IgD-negative memory B cell (primary cell): ENCODE measurements at regions not wholly inside any gene's neighbourhood (a gene's known extent, or its start where the extent isn't known, plus 50 kb on each side); places are given as distances from the start of the nearest gene placed in this dataset.
A peak's percentile ranks its signal among the peaks of the same experiment; 100 is the strongest.
"Not testable (repeated sequence)": the region's sequence is repeated elsewhere in the genome, so short reads cannot be mapped to it uniquely, and the experiment has no call there.

ENCODE experiments used
- H3K27ac Mint-ChIP-seq, 3 donors: one replicate each; pipeline ENCODE4 v1.8.0; 2020 to 2022; ENCODE audit warnings: mild to moderate bottlenecking in 3 of 3, mixed read lengths in 3 of 3, moderate library complexity in 1 of 3
- H3K27me3 Mint-ChIP-seq: one replicate; pipeline ENCODE4 v1.8.0; 2021; ENCODE audit warnings: mixed read lengths
- H3K36me3 Mint-ChIP-seq: one replicate; pipeline ENCODE4 v1.8.0; 2020; ENCODE audit warnings: mild to moderate bottlenecking, mixed read lengths
- H3K4me1 Mint-ChIP-seq, 3 donors: one replicate each; pipeline ENCODE4 v1.8.0; 2020 to 2022; ENCODE audit warnings: mixed read lengths in 3 of 3, mild to moderate bottlenecking in 1 of 3
- H3K4me3 Mint-ChIP-seq, 4 donors: one replicate each; pipeline ENCODE4 v1.8.0; 2020 to 2022; ENCODE audit warnings: mild to moderate bottlenecking in 4 of 4, mixed read lengths in 4 of 4, moderate library complexity in 3 of 4
- H3K9me3 Mint-ChIP-seq, 3 donors: one replicate each; pipeline ENCODE4 v1.8.0; 2020 to 2021; ENCODE audit warnings: mixed read lengths in 3 of 3, mild to moderate bottlenecking in 1 of 3

DNA sequence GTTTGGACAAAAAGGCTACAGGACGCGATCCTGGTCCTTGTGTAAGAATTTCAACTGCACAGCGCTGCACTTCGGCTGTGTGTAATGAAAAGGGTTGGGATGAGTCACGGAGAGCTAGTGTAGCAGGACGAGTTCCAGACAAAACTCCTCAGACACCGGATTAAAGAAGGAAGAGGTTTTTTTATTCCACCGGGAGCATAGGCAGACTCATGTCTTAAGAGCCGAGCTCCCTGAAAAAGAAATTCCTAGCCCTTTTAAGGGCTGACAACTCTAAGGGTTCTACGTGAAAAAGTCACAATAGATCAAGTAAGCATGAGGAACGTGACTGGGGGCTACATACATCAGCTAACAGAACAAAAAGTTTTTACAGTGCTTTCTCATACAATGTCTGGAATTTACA, 54.8 kb upstream of the FAM90A1 start:
- H3K27ac Mint-ChIP-seq, H3K27me3 Mint-ChIP-seq, H3K9me3 Mint-ChIP-seq, H3K4me1 Mint-ChIP-seq, H3K36me3 Mint-ChIP-seq, H3K4me3 Mint-ChIP-seq: not testable (repeated sequence)

DNA sequence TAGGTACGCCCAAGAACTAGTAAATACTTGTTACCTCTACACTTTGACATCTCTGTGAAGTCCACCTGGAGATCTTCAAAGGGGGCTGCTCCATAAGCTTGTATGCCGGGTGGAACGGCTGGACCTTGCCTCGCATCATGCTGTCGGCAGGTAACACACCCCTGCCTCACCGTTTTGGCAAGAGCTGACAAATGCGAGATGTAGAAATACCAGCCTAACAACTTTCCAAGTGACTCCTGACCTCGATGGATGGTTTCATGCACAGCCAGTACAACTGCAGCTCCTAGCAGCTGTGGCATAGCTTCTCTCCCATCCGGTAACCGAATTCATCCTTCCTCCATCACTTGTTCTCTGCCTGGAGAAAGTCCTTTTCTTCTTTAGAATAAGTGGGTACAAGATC, 58.3 kb upstream of the FAM90A1 start:
- H3K4me1 Mint-ChIP-seq, H3K36me3 Mint-ChIP-seq, H3K9me3 Mint-ChIP-seq, H3K27ac Mint-ChIP-seq, H3K27me3 Mint-ChIP-seq, H3K4me3 Mint-ChIP-seq: not testable (repeated sequence)

DNA sequence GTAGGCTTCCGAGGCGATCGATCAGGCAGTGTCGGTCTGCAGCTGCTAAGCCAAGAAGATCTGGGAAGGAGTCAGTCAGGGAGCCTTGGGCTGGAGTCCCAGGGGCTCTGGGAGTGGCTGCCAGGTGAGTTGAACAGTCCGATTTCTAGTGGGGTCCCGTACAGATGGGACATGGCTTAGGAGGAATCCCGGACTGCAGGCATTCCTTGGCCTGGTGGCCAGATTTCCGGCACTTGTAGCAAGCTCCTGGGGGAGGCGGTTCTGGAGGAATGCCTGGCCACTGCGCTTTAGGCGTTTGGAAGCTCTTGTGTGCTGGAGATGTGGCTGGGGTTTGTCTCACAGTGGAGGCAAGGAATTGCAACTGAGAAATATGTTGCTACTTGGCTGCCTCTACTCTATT, 64.3 kb upstream of the FAM90A1 start:
- H3K4me3 Mint-ChIP-seq, H3K27ac Mint-ChIP-seq, H3K4me1 Mint-ChIP-seq: not testable (repeated sequence)

DNA sequence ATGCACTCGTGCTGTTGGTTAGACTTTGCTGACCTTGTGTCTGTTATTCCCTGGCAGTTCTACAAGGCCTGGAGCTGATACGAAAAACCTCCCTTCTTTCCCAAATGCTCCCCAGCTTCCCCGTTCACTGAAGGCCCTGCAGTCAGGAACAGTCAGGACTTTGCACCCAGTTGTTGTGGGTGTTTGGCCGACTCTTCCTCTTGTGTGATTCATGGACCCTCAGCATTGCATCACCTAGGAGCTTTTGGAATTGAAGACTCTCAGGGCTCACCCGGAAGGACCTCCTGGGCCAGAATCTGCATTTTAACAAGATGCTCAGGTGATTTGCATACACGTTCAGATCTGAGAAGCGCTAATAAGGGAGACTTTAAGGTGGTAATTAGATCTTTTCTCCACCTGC, 67.2 kb upstream of the FAM90A1 start:
- H3K4me1 Mint-ChIP-seq, H3K36me3 Mint-ChIP-seq, H3K27me3 Mint-ChIP-seq, H3K4me3 Mint-ChIP-seq, H3K9me3 Mint-ChIP-seq, H3K27ac Mint-ChIP-seq: not testable (repeated sequence)

More for the DNA sequence above, 64.3 kb upstream of the FAM90A1 start:
- H3K9me3 Mint-ChIP-seq, H3K36me3 Mint-ChIP-seq, H3K27me3 Mint-ChIP-seq: not testable (repeated sequence)

DNA sequence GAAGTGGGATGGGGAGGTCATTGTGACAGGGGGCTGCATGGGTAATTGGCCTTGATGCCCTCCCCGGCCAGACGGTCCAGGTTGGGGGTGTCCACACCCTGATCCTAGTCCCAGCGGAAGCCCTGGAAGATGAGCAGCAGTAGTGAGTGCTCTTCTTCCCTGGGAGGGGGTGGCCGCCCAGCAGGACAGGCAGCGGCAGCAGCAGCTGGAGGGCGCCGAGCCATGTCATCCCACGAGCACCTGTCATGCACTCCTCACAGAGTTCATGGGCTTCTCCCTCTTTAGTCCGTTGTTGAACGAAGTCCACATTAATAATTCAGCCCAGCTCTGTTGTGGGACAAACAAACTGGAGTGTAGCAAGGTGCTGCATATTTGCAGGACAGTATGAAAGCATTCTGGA, 81.2 kb upstream of the FAM90A1 start:
- H3K9me3 Mint-ChIP-seq, H3K36me3 Mint-ChIP-seq, H3K27me3 Mint-ChIP-seq, H3K4me3 Mint-ChIP-seq, H3K27ac Mint-ChIP-seq, H3K4me1 Mint-ChIP-seq: not testable (repeated sequence)

DNA sequence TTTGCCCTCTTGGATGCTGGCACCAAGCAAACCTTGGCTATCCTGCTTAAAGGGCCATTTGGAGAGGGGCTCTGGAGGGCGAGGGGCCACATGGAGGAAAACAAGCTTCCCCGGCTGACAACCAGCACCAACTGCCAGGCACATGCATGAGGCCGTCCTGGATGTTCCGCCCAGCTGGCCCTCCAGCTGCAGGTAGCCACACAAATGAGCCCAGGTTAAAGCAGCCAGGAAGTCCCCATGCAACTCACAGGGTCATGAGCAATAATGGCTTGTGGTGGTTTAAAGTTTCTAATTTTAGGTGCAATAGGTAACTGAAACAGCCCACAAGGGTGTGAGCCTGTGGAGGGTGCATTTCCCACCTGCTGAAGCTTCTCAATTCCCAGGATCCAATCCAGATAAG, 88.6 kb upstream of the FAM90A1 start:
- H3K27me3 Mint-ChIP-seq, H3K4me1 Mint-ChIP-seq, H3K27ac Mint-ChIP-seq, H3K36me3 Mint-ChIP-seq, H3K4me3 Mint-ChIP-seq, H3K9me3 Mint-ChIP-seq: not testable (repeated sequence)

DNA sequence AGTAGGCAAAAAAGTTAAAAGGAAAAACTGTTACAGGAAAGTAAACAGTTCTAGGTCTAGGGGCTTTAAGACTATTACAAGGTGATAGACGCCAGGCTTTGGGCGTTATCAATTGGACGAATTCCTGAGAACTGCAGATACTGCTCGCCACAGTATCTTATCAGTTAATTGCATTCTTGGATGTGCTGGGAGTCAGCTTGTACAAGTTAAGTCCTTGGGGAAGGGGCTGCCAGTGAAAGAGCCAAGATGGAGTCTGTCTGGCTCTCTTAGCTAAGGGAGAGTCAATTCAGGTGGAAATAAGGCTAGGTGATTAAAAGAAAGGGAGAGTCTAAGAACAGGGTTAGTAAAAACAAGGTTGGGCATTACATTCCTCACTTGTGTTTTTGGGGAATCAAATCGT, 90.3 kb upstream of the FAM90A1 start:
- H3K9me3 Mint-ChIP-seq, H3K27me3 Mint-ChIP-seq, H3K27ac Mint-ChIP-seq, H3K36me3 Mint-ChIP-seq, H3K4me3 Mint-ChIP-seq, H3K4me1 Mint-ChIP-seq: not testable (repeated sequence)

DNA sequence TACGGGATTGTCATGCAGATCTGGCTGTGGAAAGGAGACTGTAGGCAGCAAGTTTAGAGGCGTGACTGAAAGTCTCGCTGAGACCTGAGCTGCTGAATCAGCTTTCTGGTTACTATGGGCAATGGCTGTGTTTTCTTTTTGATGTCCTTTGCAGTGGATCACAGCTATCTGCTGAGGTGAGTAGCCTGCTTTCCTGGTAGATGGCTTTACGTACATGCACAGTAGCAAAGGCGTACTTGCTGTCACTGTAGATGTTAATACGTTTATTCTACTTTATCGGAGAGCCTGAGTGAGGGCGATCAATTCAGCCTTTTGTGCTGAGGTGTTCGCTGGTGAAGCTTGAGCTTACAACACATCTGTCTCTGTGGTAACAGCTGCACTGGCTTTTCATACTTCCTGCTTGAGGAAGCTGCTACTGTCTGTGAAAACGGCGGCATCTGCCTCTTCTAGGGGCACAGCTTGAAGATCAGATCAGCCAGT, 92.9 kb upstream of the FAM90A1 start:
- H3K4me3 Mint-ChIP-seq, H3K4me1 Mint-ChIP-seq, H3K36me3 Mint-ChIP-seq, H3K27me3 Mint-ChIP-seq, H3K9me3 Mint-ChIP-seq: not testable (repeated sequence)
- H3K27ac Mint-ChIP-seq = peak overlapping the region in 1 of 3 donors; percentile 59

DNA sequence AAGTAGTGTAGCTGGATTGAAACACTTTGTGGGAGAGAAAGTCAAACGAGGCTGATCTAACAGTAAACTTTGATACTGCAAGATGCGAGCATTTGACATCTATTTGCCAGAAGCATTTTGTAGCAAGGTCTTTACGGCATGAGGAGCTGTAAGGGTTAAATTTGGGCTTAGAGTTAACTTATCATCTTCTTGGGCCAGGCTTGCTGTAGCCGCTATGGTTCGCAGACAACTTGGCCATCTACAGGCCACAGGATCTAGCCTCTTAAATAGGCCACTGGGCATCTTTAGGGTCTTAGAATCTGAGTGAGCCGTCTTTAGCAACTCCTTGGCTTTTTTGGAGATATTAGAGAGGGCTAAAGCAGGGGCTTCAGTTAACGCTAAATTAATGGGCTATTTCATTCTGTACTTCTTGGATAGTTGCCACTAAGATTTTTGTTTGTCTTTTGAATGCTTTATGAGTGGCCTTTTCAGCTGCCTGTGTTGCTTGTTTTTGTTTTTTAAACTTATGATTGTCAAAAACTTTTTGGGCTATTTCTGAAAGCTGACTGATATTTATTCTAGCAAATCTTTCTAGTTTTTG, 93.5 kb upstream of the FAM90A1 start:
- not testable (repeated sequence) for H3K27me3 Mint-ChIP-seq, H3K9me3 Mint-ChIP-seq, H3K4me3 Mint-ChIP-seq, H3K27ac Mint-ChIP-seq, H3K4me1 Mint-ChIP-seq, H3K36me3 Mint-ChIP-seq

DNA sequence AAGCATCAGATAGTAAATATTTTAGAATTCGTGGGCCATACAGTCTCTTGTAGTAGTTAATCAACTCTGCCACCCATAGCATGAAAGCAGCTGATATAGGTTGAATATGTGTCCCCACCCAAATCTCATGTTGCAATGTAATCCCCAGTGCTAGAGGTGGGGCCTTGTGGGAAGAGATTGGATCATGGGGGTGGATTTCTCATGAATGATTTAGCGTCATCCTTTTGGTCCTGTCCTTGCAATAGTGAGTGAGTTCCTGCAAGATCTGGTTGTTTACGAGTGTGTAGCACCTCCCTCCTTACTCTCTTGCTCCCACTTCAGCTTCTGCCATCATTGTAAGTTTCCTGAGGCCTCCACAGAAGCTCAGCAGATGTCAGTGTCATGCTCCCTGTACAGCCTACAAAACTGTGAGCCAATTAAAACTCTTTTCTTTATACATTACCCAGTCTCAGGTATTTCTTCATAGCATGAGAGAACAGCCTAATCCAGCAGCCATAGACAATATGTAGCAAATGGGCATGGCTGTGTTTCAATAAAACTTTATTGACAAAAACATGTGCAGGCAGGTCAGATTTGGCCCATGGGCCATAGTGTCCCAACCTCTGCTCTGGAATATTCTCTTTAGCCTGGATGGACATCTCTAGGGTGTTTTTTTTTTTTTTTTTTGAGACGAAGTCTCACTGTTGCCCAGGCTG, 97.9 kb upstream of the FAM90A1 start:
- H3K4me3 Mint-ChIP-seq, H3K27me3 Mint-ChIP-seq, H3K36me3 Mint-ChIP-seq, H3K4me1 Mint-ChIP-seq, H3K9me3 Mint-ChIP-seq, H3K27ac Mint-ChIP-seq: not testable (repeated sequence)

DNA sequence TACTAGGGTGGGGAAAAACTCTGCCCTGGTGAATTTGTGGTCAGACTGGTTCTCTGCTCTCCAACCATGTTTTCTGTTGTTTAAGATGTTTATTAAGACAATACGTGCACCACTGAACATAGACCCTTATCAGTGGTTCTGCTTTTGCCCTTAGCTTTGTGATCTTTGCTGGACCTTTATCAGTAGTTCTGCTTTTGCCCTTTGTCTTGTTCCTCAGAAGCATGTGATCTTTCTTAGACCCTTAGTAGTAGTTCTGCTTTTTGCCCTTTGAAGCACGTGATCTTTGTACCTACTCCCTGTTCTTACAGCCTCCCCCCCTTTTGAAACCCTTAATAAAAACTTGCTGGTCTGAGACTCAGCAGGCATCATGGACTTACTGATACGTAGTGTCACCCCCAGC, 101.4 kb upstream of the FAM90A1 start:
- not testable (repeated sequence) for H3K9me3 Mint-ChIP-seq, H3K4me1 Mint-ChIP-seq, H3K27me3 Mint-ChIP-seq, H3K27ac Mint-ChIP-seq, H3K4me3 Mint-ChIP-seq, H3K36me3 Mint-ChIP-seq

DNA sequence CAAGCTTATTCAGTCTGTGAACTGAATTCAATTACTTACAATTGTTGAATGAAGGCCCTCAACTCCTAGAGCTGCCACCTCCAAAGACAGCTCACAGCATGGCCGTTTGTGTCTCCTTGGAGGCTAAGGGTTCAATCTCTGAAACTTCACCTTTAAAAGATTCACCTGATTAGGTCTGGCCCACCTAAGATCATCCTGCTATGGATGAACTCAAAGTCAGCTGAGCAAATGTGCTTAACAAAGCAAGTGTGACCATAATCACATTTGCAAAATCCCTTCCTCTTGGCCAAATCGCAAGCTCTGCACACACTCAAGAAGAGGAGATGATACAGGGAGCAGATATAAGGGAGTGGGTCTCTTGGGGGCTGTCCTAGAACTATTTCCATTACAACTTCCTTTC, 105.0 kb upstream of the FAM90A1 start:
- not testable (repeated sequence) for H3K27me3 Mint-ChIP-seq, H3K36me3 Mint-ChIP-seq, H3K4me3 Mint-ChIP-seq, H3K9me3 Mint-ChIP-seq, H3K27ac Mint-ChIP-seq, H3K4me1 Mint-ChIP-seq

DNA sequence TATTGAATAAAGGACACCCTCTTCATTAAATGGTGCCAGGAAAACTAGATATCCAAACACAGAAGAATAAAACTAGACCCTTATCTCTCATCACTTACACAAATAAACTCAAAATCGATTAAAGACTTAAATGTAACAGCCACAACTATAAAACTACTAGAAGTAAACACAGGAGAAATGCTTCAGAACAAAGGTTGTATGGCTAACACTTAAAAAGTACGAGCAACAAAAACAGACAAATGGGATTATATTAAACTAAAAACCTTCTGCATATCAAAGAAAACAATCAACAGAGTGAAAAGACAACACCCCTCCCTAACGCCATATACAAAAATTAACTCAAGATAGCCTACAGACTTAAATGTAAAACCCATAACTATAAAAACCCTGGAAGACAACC, 104.7 kb upstream of the CLEC6A start:
- H3K36me3 Mint-ChIP-seq, H3K27ac Mint-ChIP-seq, H3K4me1 Mint-ChIP-seq, H3K27me3 Mint-ChIP-seq, H3K4me3 Mint-ChIP-seq: not testable (repeated sequence)
- H3K9me3 Mint-ChIP-seq = peaks cover 0 to 11% (median 0%) of the 10 kb centered on the region in 3 donors

DNA sequence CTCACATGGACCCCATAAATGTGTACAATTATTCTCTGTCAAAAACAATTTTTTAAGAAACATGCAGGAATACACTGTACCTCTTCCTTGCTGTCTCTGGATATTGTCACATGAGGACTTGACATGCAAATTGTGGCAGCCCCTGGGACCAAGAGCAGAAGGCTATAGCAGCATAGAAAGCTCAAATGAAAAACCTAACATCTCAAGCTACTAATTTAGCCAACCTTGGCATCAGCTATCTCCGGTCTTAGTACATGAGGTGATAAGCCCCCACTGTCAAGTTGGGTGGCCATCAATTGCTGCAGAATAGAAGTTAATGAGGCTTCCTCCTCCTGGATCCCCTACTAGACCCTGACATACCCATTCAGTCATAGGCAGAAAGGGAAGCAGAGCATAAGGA, 101.0 kb upstream of the CLEC6A start:
- H3K4me1 Mint-ChIP-seq, H3K27me3 Mint-ChIP-seq, H3K27ac Mint-ChIP-seq, H3K36me3 Mint-ChIP-seq, H3K4me3 Mint-ChIP-seq: not testable (repeated sequence)
- peaks cover 0 to 13% (median 0%) of the 10 kb centered on the region in 3 donors for H3K9me3 Mint-ChIP-seq

DNA sequence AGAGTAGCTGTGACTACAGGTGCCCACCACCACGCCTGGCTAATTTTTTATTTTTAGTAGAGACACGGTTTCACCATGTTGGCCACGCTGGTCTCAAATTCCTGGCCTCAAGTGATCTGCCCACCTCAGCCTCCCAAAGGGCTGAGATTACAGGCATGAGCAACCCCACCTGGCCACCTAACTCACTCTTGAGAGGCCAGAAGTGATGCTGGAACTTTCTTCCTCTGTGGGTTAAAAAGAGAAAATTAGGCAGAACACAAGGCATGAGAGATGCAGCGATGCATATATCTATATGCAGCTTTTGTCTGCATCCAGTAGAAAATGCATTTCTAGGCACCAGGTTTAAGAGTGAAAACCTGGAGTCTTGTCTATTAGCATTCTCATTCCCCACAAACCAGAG, 100.2 kb upstream of the CLEC6A start:
- H3K27ac Mint-ChIP-seq, H3K27me3 Mint-ChIP-seq, H3K4me3 Mint-ChIP-seq, H3K4me1 Mint-ChIP-seq, H3K36me3 Mint-ChIP-seq: not testable (repeated sequence)
- peaks cover 0 to 13% (median 0%) of the 10 kb centered on the region in 3 donors for H3K9me3 Mint-ChIP-seq

DNA sequence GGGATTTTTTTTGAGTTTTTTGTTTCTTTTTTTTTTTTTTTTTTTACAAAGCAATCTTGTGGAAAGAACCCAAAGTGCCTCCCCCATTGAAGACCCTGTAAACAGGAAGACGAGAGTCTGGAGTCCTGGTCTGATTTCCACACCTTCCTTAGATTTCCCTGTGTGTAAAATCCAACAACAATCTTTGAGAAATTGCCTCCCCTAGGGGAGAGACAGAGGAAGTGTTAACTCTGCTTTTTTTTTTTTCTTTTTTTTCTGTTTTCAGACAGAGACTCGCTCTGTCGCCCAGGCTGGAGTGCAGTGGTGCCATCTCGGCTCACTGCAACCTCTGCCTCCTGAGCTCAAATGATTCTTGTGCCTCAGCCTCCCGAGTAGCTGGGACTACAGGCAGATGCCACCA, 82.0 kb upstream of the CLEC6A start:
- H3K4me3 Mint-ChIP-seq, H3K4me1 Mint-ChIP-seq, H3K27me3 Mint-ChIP-seq, H3K9me3 Mint-ChIP-seq, H3K36me3 Mint-ChIP-seq, H3K27ac Mint-ChIP-seq: not testable (repeated sequence)

DNA sequence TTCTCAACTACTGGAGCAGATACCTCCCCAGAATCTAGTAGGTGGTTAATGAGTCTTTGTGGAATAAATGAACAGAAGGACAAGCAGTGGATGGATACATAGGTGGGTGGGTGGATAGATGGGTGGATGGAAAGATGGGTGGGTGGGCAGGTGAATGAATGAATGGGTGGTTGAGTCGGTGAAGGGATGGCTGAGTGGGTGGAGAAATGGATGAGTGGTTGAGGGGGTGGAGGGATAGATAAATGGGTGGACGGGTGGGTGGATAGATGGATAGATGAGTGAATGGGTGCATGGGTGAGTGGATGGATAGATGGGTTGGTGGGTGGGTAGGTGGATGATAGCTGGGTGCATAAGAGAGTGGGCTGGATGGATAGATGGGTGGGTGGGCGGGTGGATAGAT, 80.6 kb upstream of the CLEC6A start:
- not testable (repeated sequence) for H3K4me1 Mint-ChIP-seq, H3K4me3 Mint-ChIP-seq, H3K27ac Mint-ChIP-seq, H3K36me3 Mint-ChIP-seq, H3K9me3 Mint-ChIP-seq, H3K27me3 Mint-ChIP-seq
